ENCODE measurements at regions not wholly inside any gene's neighbourhood (a gene's known extent, or its start where the extent isn't known, plus 50 kb on each side); places are given as distances from the start of the nearest gene placed in this dataset.

DNA sequence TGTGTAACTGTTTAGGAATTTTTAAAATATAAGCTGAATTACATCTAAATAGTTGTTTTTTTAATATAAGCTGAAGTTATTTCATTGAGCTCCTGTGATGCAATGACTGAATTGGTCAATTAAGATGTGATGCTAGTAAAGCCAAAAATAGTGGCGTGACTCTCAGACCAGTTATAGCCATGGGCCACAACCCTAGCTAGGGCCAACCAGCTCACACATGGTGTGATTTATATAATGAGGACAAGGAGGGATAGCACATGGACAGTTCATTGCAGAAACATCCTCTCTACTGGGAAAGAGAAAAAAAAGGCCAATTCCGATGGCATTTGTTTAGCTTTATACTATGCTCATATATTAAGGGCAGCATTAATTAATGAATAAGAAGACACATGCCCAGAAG is 119.3 kb upstream of the PROX1 start:
- no peak for DNase-seq
- intact Hi-C loops (cut with DNase I; ENCODE audit: low total_unique reads), result no loop called here
- in situ Hi-C loops (cut with MboI; ENCODE audit: low sequenced_read_pairs in 4 of 4), result no loop called here
- Histone ChIP-seq H3K4me3 (no peak overlapping the region), H3K27me3 (no peaks in the 10 kb centered on the region), H3K9me3 (no peaks in the 10 kb centered on the region), H3K27ac (no peak overlapping the region), H3K36me3 (no peaks in the 10 kb centered on the region), H3K4me1 (no peaks in the 10 kb centered on the region)
- no peak for TF ChIP-seq CTCF (IDR thresholded peaks at IDR 0.05 in 4 of 5, conservative IDR thresholded peaks at IDR 0.05 in 1 of 5)
- TF ChIP-seq POLR2A (IDR thresholded peaks at IDR 0.05), result no peak
- peak; percentile 47 to 61 for ATAC-seq

GRCh38 chr1:213871179-213871578 is 116.6 kb upstream of the PROX1 start:
- Histone ChIP-seq H3K27me3 (no peaks in the 10 kb centered on the region), H3K27ac (no peak overlapping the region), H3K9me3 (no peaks in the 10 kb centered on the region), H3K36me3 (no peaks in the 10 kb centered on the region), H3K4me1 (no peaks in the 10 kb centered on the region), H3K4me3 (no peak overlapping the region)
- TF ChIP-seq POLR2A (IDR thresholded peaks at IDR 0.05) (no peak), CTCF (IDR thresholded peaks at IDR 0.05 in 4 of 5, conservative IDR thresholded peaks at IDR 0.05 in 1 of 5) (no peak)
- intact Hi-C loops (cut with DNase I; ENCODE audit: low total_unique reads) (no loop called here), in situ Hi-C loops (cut with MboI; ENCODE audit: low sequenced_read_pairs in 4 of 4) (no loop called here)
- no peak for ATAC-seq
- DNase-seq, result no peak

GRCh38 chr1:213874789-213875188 is 113.0 kb upstream of the PROX1 start:
- intact Hi-C loops (cut with DNase I; ENCODE audit: low total_unique reads), result no loop called here
- Histone ChIP-seq H3K4me1 (no peaks in the 10 kb centered on the region), H3K27me3 (no peaks in the 10 kb centered on the region), H3K36me3 (no peaks in the 10 kb centered on the region), H3K27ac (no peak overlapping the region), H3K4me3 (no peak overlapping the region), H3K9me3 (no peaks in the 10 kb centered on the region)
- ATAC-seq (no peak), DNase-seq (no peak)
- TF ChIP-seq CTCF (IDR thresholded peaks at IDR 0.05 in 4 of 5, conservative IDR thresholded peaks at IDR 0.05 in 1 of 5) (no peak), POLR2A (IDR thresholded peaks at IDR 0.05) (no peak)
- in situ Hi-C loops (cut with MboI; ENCODE audit: low sequenced_read_pairs in 4 of 4), result no loop called here

DNA sequence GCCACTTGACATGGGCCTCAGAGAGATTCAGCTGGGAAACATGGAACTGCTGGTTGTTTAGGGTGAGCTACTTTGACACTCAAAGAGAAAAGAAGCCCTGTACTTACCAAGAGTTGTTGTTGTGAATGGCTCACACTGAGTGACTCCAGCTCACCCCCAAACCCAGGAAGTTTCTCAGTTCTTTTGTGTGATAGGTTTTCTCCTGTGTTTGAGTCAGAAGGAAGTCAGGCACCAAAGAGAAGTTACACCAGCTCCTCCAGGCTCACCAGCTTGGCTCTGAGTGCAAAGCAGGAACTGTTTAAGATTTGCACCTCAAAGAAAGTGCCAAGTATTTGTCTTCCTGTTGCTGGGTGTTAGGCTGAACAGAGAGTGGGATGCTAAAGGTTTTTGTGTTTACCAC is 111.2 kb upstream of the PROX1 start:
- Histone ChIP-seq H3K4me1 (no peaks in the 10 kb centered on the region), H3K9me3 (no peaks in the 10 kb centered on the region), H3K27ac (no peak overlapping the region), H3K27me3 (no peaks in the 10 kb centered on the region), H3K36me3 (no peaks in the 10 kb centered on the region), H3K4me3 (no peak overlapping the region)
- DNase-seq (no peak), ATAC-seq (no peak)
- intact Hi-C loops (cut with DNase I; ENCODE audit: low total_unique reads) (no loop called here), in situ Hi-C loops (cut with MboI; ENCODE audit: low sequenced_read_pairs in 4 of 4) (no loop called here)
- no peak for TF ChIP-seq CTCF (IDR thresholded peaks at IDR 0.05 in 4 of 5, conservative IDR thresholded peaks at IDR 0.05 in 1 of 5)
- no peak for TF ChIP-seq POLR2A (IDR thresholded peaks at IDR 0.05)

DNA sequence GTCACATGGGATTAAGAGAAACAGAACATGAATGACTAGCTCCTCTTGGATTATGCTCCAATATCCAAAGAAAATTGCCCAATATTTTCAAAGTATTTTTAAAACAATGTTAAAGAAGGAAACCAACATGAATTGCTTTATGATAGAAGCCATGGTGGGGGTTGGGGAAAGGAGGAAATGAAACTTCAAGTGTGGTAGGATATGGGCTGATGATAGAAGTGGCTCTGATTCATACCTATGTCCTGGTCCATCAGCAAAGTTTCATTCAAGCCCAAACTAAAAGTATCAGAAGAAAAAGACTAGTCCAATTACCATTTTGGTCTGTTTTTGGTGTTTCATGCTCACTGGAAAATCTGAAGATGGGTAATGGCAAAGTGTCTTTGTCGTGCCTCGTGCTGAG is 104.2 kb upstream of the PROX1 start:
- TF ChIP-seq POLR2A (IDR thresholded peaks at IDR 0.05) (no peak), CTCF (IDR thresholded peaks at IDR 0.05 in 4 of 5, conservative IDR thresholded peaks at IDR 0.05 in 1 of 5) (no peak)

More for the DNA sequence above, 104.2 kb upstream of the PROX1 start:
- no peak for DNase-seq
- in situ Hi-C loops (cut with MboI; ENCODE audit: low sequenced_read_pairs in 4 of 4), result no loop called here
- H3K4me1 ChIP-seq, result no peaks in the 10 kb centered on the region
- H3K9me3 ChIP-seq, result no peaks in the 10 kb centered on the region
- no peak overlapping the region for H3K27ac ChIP-seq
- no peaks in the 10 kb centered on the region for H3K36me3 ChIP-seq
- H3K27me3 ChIP-seq, result no peaks in the 10 kb centered on the region
- ATAC-seq, result no peak
- no peak overlapping the region for H3K4me3 ChIP-seq
- intact Hi-C loops (cut with DNase I; ENCODE audit: low total_unique reads), result no loop called here
